ENCODE measurements at regions not wholly inside any gene's neighbourhood (a gene's known extent, or its start where the extent isn't known, plus 50 kb on each side); places are given as distances from the start of the nearest gene placed in this dataset.

DNA sequence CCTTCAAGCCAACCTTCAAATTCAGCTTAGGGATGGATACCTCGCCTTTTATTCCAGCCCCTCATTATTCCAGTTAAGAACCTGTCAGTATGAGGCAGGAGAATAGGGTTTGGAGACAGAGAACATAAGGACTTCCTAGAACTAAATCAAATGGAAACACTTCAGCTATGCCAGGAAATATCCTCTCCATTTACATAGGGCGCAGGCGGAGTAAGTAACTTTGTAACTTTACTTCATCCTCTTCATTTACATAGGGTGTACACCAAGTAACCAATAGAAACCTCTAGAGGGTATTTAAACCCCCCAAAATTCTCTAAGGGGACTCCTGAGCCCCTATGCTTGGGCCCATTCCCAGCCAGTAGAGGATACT is 75.4 kb upstream of the ATF3 start:
- no peak for DNase-seq (ENCODE audit: low read depth)
- Histone ChIP-seq H3K36me3 (ENCODE audit: control insufficient read depth, insufficient read depth, low read length) (no peaks in the 10 kb centered on the region), H3K27me3 (ENCODE audit: control insufficient read depth, insufficient read depth, low read length) (peaks cover 5% of the 10 kb centered on the region), H3K4me3 (ENCODE audit: low read depth, low read length) (no peak overlapping the region)
- TF ChIP-seq, protein P1, sequence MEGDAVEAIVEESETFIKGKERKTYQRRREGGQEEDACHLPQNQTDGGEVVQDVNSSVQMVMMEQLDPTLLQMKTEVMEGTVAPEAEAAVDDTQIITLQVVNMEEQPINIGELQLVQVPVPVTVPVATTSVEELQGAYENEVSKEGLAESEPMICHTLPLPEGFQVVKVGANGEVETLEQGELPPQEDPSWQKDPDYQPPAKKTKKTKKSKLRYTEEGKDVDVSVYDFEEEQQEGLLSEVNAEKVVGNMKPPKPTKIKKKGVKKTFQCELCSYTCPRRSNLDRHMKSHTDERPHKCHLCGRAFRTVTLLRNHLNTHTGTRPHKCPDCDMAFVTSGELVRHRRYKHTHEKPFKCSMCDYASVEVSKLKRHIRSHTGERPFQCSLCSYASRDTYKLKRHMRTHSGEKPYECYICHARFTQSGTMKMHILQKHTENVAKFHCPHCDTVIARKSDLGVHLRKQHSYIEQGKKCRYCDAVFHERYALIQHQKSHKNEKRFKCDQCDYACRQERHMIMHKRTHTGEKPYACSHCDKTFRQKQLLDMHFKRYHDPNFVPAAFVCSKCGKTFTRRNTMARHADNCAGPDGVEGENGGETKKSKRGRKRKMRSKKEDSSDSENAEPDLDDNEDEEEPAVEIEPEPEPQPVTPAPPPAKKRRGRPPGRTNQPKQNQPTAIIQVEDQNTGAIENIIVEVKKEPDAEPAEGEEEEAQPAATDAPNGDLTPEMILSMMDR (IDR thresholded peaks at IDR 0.05; ENCODE audit: insufficient read depth, low read length, severe bottlenecking): no peak
- FAIRE-seq: no peak

DNA sequence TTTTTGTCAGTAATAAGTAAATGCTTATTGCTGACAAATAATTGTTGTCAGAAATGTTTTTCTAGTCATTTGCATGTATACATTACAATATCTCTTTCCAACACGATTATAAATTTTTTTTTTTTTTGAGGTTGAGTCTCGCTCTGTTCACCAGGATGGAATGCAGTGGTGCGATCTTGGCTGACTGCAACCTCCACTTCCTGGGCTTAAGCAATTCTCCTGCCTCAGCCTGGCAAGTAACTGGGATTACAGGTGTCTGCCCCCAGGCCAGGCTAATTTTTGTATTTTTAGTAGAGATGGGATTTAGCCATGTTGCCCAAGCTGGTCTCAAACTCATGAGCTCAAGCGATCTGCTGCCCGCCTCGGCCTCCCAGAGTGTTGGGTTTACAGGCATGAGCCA is 72.0 kb upstream of the ATF3 start:
- H3K4me3 ChIP-seq (ENCODE audit: low read depth, low read length): no peak overlapping the region
- peaks cover 3% of the 10 kb centered on the region for H3K27me3 ChIP-seq (ENCODE audit: control insufficient read depth, insufficient read depth, low read length)
- no peaks in the 10 kb centered on the region for H3K36me3 ChIP-seq (ENCODE audit: control insufficient read depth, insufficient read depth, low read length)
- DNase-seq (ENCODE audit: low read depth) (peak; percentile 72), FAIRE-seq (no peak)
- TF ChIP-seq, protein P1 (IDR thresholded peaks at IDR 0.05; ENCODE audit: insufficient read depth, low read length, severe bottlenecking): no peak

DNA sequence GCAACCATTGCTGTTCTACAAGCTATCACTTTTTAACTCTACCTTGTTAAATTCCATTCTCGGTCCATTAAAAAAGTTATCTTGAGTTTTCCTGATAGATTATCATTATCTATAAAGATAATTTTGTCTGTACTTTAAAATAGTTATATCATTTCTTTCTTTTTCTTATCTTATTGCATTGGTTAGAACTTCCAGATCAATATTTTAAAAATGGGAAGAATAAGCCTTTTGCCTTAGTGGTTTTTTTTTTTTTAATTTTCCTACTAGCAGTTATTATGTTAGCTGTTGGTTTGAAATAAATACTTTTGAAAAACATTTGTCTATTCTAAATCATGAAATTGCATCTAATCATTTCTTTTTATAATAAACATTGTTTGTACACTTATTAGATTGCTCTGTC is 71.0 kb upstream of the ATF3 start:
- TF ChIP-seq, protein P1 (IDR thresholded peaks at IDR 0.05; ENCODE audit: insufficient read depth, low read length, severe bottlenecking): no peak

DNA sequence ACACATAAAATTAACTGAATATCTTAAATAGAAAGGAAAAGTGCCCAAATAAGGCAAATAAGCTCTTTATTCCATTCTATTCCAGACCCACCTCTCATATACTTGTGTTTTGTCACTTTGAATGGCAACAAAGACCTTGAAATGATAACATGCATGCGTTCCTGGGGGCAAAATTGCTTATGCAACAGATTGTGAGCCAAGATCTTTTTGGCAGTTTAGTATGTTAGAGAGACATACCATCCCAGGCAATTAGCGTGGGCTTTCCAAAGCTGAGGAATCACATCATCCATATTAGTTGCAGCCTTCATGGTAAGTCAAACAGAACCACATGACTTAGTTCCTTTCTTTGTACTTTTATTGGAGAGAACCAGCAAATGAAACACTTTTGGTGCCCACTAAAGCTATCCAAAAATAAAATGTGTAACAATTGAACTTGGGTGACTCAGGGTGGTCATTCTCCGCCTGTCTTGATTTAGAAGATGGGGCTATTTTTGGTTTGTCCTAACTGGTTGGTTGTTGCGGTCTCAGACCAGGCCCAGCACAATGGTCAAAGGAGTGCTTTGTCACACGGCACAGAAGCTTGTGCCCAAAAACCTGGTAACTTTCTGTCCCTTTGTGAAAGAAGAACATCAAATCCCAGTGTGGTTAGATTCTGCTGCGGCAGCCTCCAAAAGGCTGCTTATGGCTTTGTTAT is 68.7 kb upstream of the ATF3 start:
- DNase-seq (ENCODE audit: low read depth) (no peak), FAIRE-seq (no peak)
- Histone ChIP-seq H3K27me3 (ENCODE audit: control insufficient read depth, insufficient read depth, low read length) (peaks cover 2% of the 10 kb centered on the region), H3K36me3 (ENCODE audit: control insufficient read depth, insufficient read depth, low read length) (no peaks in the 10 kb centered on the region), H3K4me3 (ENCODE audit: low read depth, low read length) (no peak overlapping the region)
- TF ChIP-seq, protein P1 (IDR thresholded peaks at IDR 0.05; ENCODE audit: insufficient read depth, low read length, severe bottlenecking): no peak

More for the DNA sequence above, 71.0 kb upstream of the ATF3 start:
- DNase-seq (ENCODE audit: low read depth): no peak
- FAIRE-seq: no peak
- Histone ChIP-seq H3K36me3 (ENCODE audit: control insufficient read depth, insufficient read depth, low read length) (no peaks in the 10 kb centered on the region), H3K27me3 (ENCODE audit: control insufficient read depth, insufficient read depth, low read length) (peaks cover 3% of the 10 kb centered on the region), H3K4me3 (ENCODE audit: low read depth, low read length) (no peak overlapping the region)

DNA sequence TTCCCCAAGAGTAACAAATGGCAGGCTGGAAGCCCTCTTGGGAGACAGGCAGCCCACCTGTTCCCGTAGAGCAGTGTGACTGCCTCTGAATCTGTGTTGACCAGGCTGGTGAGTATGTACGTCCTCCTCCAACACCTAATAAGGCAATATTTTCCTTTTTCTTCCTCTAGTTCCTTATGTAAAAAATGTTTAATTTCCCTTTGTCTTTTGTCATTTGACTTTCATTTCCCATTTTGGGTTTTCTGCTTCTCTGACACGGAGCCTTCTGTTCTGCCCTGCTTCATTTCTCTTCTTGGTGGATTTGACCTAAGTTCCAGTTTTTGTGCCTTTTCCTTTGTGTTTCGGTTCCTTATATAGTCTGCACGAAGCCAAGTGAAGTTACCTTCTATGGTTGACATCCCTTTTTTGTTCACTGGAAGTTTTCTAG is 65.8 kb upstream of the ATF3 start:
- Histone ChIP-seq H3K4me3 (ENCODE audit: low read depth, low read length) (no peak overlapping the region), H3K36me3 (ENCODE audit: control insufficient read depth, insufficient read depth, low read length) (no peaks in the 10 kb centered on the region), H3K27me3 (ENCODE audit: control insufficient read depth, insufficient read depth, low read length) (no peaks in the 10 kb centered on the region)
- no peak for FAIRE-seq
- TF ChIP-seq, protein P1 (IDR thresholded peaks at IDR 0.05; ENCODE audit: insufficient read depth, low read length, severe bottlenecking): no peak
- DNase-seq (ENCODE audit: low read depth): no peak

DNA sequence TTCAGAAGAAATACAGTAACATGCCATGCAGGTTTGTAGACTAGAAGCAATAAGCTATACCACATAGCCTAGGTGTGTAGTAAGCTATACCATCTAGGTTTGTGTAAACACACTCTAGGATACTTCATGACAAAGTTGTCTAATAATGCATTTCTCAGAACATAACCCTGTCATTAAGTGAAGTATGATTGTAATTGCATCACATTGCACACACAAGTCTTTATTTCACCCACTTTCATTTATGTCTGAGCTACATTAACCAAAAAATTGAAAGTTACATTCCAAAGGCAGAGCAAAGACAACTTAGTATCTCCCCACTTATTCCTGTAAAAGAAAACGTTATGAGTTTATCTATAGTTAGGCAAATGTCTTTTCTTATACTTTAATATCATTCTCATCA is 64.5 kb upstream of the ATF3 start:
- Histone ChIP-seq H3K27me3 (ENCODE audit: control insufficient read depth, insufficient read depth, low read length) (no peaks in the 10 kb centered on the region), H3K36me3 (ENCODE audit: control insufficient read depth, insufficient read depth, low read length) (no peaks in the 10 kb centered on the region), H3K4me3 (ENCODE audit: low read depth, low read length) (no peak overlapping the region)
- FAIRE-seq (no peak), DNase-seq (ENCODE audit: low read depth) (no peak)
- TF ChIP-seq, protein P1 (IDR thresholded peaks at IDR 0.05; ENCODE audit: insufficient read depth, low read length, severe bottlenecking): no peak

Measured in bronchial epithelial cell (primary cell).